Parathyroid adenoma (tissue), 2 donors: ENCODE measurements at regions not wholly inside any gene's neighbourhood (a gene's known extent, or its start where the extent isn't known, plus 50 kb on each side); places are given as distances from the start of the nearest gene placed in this dataset.

Experiments
- H2AFZ ChIP-seq: fragments of 300-600 bp; sonication (generic); one replicate; pipeline ENCODE4 v1.7.0; 2017; ENCODE audit warnings: antibody characterized with exemption, mild to moderate bottlenecking
- H3K27ac ChIP-seq: fragments of 300-600 bp; sonication (generic); one replicate; pipeline ENCODE4 v1.7.0; 2017
- H3K27me3 ChIP-seq: fragments of 300-600 bp; sonication (generic); one replicate; pipeline ENCODE4 v1.7.0; 2017; ENCODE audit warnings: low read length; ENCODE audit not compliant: control insufficient read depth, insufficient read depth
- H3K36me3 ChIP-seq: fragments of 300-600 bp; sonication (generic); one replicate; pipeline ENCODE4 v1.7.0; 2017; ENCODE audit warnings: low read length; ENCODE audit not compliant: control insufficient read depth, insufficient read depth
- H3K4me1 ChIP-seq: fragments of 300-600 bp; sonication (generic); one replicate; pipeline ENCODE4 v1.7.0; 2017; ENCODE audit warnings: control low read depth
- H3K4me2 ChIP-seq: fragments of 300-600 bp; sonication (generic); one replicate; pipeline ENCODE4 v1.7.0; 2017; ENCODE audit warnings: low read length
- H3K4me3 ChIP-seq: fragments of 300-600 bp; sonication (generic); one replicate; pipeline ENCODE4 v1.7.0; 2017; ENCODE audit warnings: low read depth, low read length
- H3K79me2 ChIP-seq: fragments of 300-600 bp; sonication (generic); one replicate; pipeline ENCODE4 v1.7.0; 2017; ENCODE audit warnings: control low read depth
- H3K9ac ChIP-seq: fragments of 300-600 bp; sonication (generic); one replicate; pipeline ENCODE4 v1.7.0; 2017; ENCODE audit warnings: mild to moderate bottlenecking
- H3K9me3 ChIP-seq: fragments of 300-600 bp; sonication (generic); one replicate; pipeline ENCODE4 v1.7.0; 2017; ENCODE audit warnings: low read length; ENCODE audit not compliant: control insufficient read depth
- CTCF ChIP-seq: fragments of 300-600 bp; sonication (generic); IDR thresholded peaks from one replicate; pipeline ENCODE4 v1.7.0; 2017; ENCODE audit warnings: antibody characterized with exemption, mild to moderate bottlenecking
- donor health status: primary hyperparathyroidism.

GRCh38 chr1:190963321-190963720, 485.7 kb upstream of the BRINP3 start:
- H3K4me1 ChIP-seq: no peaks in the 10 kb centered on the region
- H3K27me3 ChIP-seq: no peaks in the 10 kb centered on the region
- no peak for TF ChIP-seq CTCF
- no peaks in the 10 kb centered on the region for H3K36me3 ChIP-seq
- H2AFZ ChIP-seq: no peak overlapping the region
- H3K9ac ChIP-seq: no peak overlapping the region
- H3K4me3 ChIP-seq: no peak overlapping the region
- H3K4me2 ChIP-seq: no peak overlapping the region
- no peak overlapping the region for H3K27ac ChIP-seq
- no peaks in the 10 kb centered on the region for H3K9me3 ChIP-seq
- H3K79me2 ChIP-seq: no peaks in the 10 kb centered on the region

DNA sequence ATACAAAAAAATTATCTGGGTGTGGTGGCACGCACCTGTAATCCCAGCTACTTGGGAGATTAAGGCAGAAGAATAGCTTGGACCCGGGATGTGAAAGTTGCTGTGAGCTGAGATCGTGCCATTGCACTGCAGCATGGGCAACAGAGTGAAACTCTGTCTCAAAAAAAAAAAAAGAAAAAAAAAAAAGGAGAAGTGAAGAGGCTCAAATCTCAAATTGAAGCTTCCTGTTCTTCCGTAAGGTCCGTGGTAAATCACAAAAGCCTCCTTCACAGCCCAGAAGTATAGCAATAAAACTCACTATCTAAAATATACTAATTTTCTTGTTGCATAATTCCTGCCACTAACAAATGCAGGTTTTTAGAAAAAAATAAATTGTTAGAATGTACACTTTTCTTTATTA, 498.2 kb upstream of the BRINP3 start:
- Histone ChIP-seq H3K36me3 (no peaks in the 10 kb centered on the region), H3K27ac (no peak overlapping the region), H3K27me3 (no peaks in the 10 kb centered on the region), H3K9me3 (no peaks in the 10 kb centered on the region), H3K4me2 (no peak overlapping the region), H3K9ac (no peak overlapping the region), H3K4me3 (no peak overlapping the region), H3K4me1 (no peaks in the 10 kb centered on the region), H3K79me2 (no peaks in the 10 kb centered on the region), H2AFZ (no peak overlapping the region)
- TF ChIP-seq CTCF: no peak

DNA sequence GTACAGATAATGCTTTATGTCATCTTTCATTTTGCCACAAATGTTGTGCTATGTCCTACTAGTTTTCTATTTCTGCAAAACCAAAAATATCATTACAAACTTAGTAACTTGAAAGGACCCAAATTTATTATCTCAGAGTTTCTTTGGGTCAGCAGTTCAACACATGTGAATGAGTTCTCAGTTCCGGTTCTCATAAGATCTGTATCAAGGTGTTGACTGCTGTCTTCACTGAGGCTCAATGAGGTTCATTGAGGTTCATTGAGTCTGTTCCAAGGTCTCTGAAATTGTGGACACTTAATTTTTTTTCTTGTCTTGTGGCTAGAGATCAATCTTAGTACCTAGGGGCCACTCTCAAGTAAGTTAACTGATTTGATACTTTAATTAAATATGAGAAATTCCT, 525.1 kb upstream of the BRINP3 start:
- Histone ChIP-seq H3K79me2 (no peaks in the 10 kb centered on the region), H3K4me1 (no peaks in the 10 kb centered on the region), H3K4me2 (no peak overlapping the region), H3K9ac (no peak overlapping the region), H3K27ac (no peak overlapping the region), H3K27me3 (no peaks in the 10 kb centered on the region), H3K9me3 (no peaks in the 10 kb centered on the region), H3K36me3 (no peaks in the 10 kb centered on the region), H3K4me3 (no peak overlapping the region), H2AFZ (no peak overlapping the region)
- TF ChIP-seq CTCF: no peak

GRCh38 chr1:191016765-191017164, 539.1 kb upstream of the BRINP3 start:
- Histone ChIP-seq H3K9ac (no peak overlapping the region), H3K4me1 (no peaks in the 10 kb centered on the region), H3K27ac (no peak overlapping the region), H3K27me3 (no peaks in the 10 kb centered on the region), H3K4me3 (no peak overlapping the region), H3K79me2 (no peaks in the 10 kb centered on the region), H3K36me3 (no peaks in the 10 kb centered on the region), H3K4me2 (no peak overlapping the region), H2AFZ (no peak overlapping the region), H3K9me3 (no peaks in the 10 kb centered on the region)
- TF ChIP-seq CTCF: no peak

- Histone ChIP-seq H3K36me3 (no peaks in the 10 kb centered on the region), H3K4me1 (no peaks in the 10 kb centered on the region), H3K27ac (no peak overlapping the region), H3K9me3 (no peaks in the 10 kb centered on the region), H3K79me2 (no peaks in the 10 kb centered on the region), H3K4me3 (no peak overlapping the region), H3K27me3 (no peaks in the 10 kb centered on the region), H3K4me2 (no peak overlapping the region), H2AFZ (no peak overlapping the region), H3K9ac (no peak overlapping the region)
- no peak for TF ChIP-seq CTCF
These were observed 545.2 kb upstream of the BRINP3 start for GRCh38 chr1:191022856-191023255.
